ENCODE measurements at regions not wholly inside any gene's neighbourhood (a gene's known extent, or its start where the extent isn't known, plus 50 kb on each side); places are given as distances from the start of the nearest gene placed in this dataset.
"Not testable (repeated sequence)": the region's sequence is repeated elsewhere in the genome, so short reads cannot be mapped to it uniquely, and the experiment has no call there.

GRCh38 chr1:47524272-47524671 is 86.4 kb downstream of the FOXD2 start:
- H3K9me3 ChIP-seq (ENCODE audit: control insufficient read depth, insufficient read depth, low read length): no peaks in the 10 kb centered on the region
- no peaks in the 10 kb centered on the region for H3K36me3 ChIP-seq (ENCODE audit: control insufficient read depth, insufficient read depth, low read length)
- no peak overlapping the region for H3K4me3 ChIP-seq (ENCODE audit: low read depth, low read length)
- H3K4me1 ChIP-seq (ENCODE audit: control insufficient read depth, insufficient read depth, low read length): peaks cover 10% of the 10 kb centered on the region
- peaks cover 19% of the 10 kb centered on the region for H3K27me3 ChIP-seq (ENCODE audit: control insufficient read depth, insufficient read depth, low read length)
- H3K9ac ChIP-seq (ENCODE audit: low read depth, low read length): no peak overlapping the region

- H3K4me1 ChIP-seq (ENCODE audit: control insufficient read depth, insufficient read depth, low read length): peaks cover 12% of the 10 kb centered on the region
- no peaks in the 10 kb centered on the region for H3K36me3 ChIP-seq (ENCODE audit: control insufficient read depth, insufficient read depth, low read length)
- H3K9me3 ChIP-seq (ENCODE audit: control insufficient read depth, insufficient read depth, low read length): no peaks in the 10 kb centered on the region
- peaks cover 23% of the 10 kb centered on the region for H3K27me3 ChIP-seq (ENCODE audit: control insufficient read depth, insufficient read depth, low read length)
- H3K4me3 ChIP-seq (ENCODE audit: low read depth, low read length): no peak overlapping the region
- no peak overlapping the region for H3K9ac ChIP-seq (ENCODE audit: low read depth, low read length)
These were observed 89.9 kb downstream of the FOXD2 start for GRCh38 chr1:47527653-47528272.

- H3K9ac ChIP-seq (ENCODE audit: low read depth, low read length): no peak overlapping the region
- H3K9me3 ChIP-seq (ENCODE audit: control insufficient read depth, insufficient read depth, low read length): no peaks in the 10 kb centered on the region
- no peak overlapping the region for H3K4me3 ChIP-seq (ENCODE audit: low read depth, low read length)
- H3K4me1 ChIP-seq (ENCODE audit: control insufficient read depth, insufficient read depth, low read length): peaks cover 10% of the 10 kb centered on the region
- no peaks in the 10 kb centered on the region for H3K36me3 ChIP-seq (ENCODE audit: control insufficient read depth, insufficient read depth, low read length)
- H3K27me3 ChIP-seq (ENCODE audit: control insufficient read depth, insufficient read depth, low read length): peaks cover 25% of the 10 kb centered on the region
These were observed 91.8 kb downstream of the FOXD2 start for GRCh38 chr1:47529520-47530098.

DNA sequence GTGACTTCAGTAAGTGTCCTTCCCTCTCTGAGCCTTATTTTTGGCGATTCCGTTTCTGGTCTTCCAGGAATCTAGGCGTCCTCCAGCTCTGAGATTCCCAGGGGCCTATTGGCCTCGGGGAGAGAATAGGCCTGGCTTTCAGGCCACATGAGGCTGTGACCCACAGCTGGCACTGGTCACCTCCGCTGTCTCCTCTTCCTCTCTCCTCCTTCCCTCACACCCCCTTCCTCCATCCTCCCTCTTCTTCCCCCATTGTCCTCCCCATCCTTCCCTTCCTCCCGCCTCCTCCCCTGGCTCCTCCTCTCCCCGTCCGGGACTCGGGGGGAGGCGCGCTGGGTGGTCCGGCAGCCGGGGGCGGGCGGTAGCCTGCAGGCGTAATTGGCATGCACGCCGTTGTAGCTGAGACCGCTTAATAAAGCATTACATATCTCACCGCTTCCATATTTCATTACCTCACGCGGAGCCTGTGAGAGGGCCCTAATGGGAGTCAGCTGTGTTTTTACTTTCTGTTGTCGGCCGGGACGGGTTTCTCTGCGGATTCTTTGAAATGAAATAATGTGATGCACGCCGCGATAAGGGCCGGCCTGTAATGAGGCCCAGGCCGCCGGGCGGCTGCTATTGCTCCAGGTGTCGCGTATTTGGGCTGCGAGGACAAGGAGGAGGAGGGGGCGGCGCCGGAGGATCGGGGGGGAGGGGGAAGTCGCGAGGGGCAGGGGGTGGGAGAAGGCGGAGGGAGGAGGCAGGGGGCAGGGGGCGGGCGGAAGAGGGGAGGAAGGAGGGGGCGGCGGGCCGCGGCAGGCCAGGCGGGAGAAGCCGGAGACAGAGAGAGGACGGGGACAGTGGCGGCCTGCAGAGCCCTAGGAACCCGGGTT is 95.3 kb downstream of the FOXD2 start:
- H3K36me3 ChIP-seq (ENCODE audit: control insufficient read depth, insufficient read depth, low read length): no peaks in the 10 kb centered on the region
- peak overlapping the region; percentile 56 for H3K4me3 ChIP-seq (ENCODE audit: low read depth, low read length)
- peaks cover 27% of the 10 kb centered on the region for H3K27me3 ChIP-seq (ENCODE audit: control insufficient read depth, insufficient read depth, low read length)
- no peaks in the 10 kb centered on the region for H3K9me3 ChIP-seq (ENCODE audit: control insufficient read depth, insufficient read depth, low read length)
- H3K4me1 ChIP-seq (ENCODE audit: control insufficient read depth, insufficient read depth, low read length): peaks cover 8% of the 10 kb centered on the region
- H3K9ac ChIP-seq (ENCODE audit: low read depth, low read length): no peak overlapping the region

DNA sequence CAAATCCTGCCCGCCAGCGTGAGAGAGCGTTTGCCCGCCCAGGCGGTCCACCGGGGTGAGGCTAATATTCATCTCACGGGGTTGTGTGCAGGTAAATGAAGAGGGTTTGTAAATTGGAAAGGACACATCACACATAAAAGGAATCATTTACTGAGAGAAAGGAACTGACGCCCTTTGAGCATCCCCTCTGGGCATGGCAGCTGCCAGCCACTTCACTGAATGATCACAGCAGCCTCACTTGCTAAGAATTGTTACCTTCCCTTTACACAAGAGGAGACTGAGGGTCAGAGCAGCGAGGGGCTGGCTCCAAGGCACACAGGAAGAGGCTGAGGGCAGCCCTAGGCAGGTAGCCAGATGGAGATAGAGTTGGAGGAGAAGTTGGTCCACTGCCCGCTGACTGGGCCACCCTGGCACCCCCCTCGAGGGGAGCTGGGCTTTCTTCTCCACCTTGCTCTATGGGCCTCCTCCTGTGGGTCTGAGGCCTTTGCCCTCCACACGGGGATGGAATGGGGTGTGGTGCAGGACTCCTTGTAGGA is 96.0 kb downstream of the FOXD2 start:
- H3K36me3 ChIP-seq (ENCODE audit: control insufficient read depth, insufficient read depth, low read length): no peaks in the 10 kb centered on the region
- H3K27me3 ChIP-seq (ENCODE audit: control insufficient read depth, insufficient read depth, low read length): peaks cover 26% of the 10 kb centered on the region
- H3K9me3 ChIP-seq (ENCODE audit: control insufficient read depth, insufficient read depth, low read length): no peaks in the 10 kb centered on the region
- H3K9ac ChIP-seq (ENCODE audit: low read depth, low read length): no peak overlapping the region
- peaks cover 8% of the 10 kb centered on the region for H3K4me1 ChIP-seq (ENCODE audit: control insufficient read depth, insufficient read depth, low read length)
- H3K4me3 ChIP-seq (ENCODE audit: low read depth, low read length): peak overlapping the region; percentile 56

DNA sequence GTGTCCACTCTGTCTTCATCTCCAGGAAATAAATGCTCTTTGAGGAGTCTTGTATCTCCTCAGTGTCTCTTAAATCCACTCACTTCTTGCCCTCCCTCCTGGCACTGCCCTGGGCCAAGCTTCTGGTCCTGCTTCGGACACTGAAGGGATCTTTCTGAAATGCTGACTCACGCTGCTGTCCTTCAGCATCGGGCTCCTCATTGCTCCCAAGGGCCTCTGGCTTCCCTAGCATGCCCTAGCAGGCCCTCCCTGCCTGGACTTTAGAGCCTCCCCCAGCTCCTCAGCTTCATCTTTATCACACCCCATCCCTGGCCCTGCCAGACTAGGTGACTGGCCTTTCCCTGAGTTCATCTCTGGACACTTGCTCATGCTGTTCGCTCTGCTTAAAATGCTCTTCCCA is 96.6 kb downstream of the FOXD2 start:
- H3K9ac ChIP-seq (ENCODE audit: low read depth, low read length): no peak overlapping the region
- H3K9me3 ChIP-seq (ENCODE audit: control insufficient read depth, insufficient read depth, low read length): no peaks in the 10 kb centered on the region
- H3K4me1 ChIP-seq (ENCODE audit: control insufficient read depth, insufficient read depth, low read length): peaks cover 8% of the 10 kb centered on the region
- H3K36me3 ChIP-seq (ENCODE audit: control insufficient read depth, insufficient read depth, low read length): no peaks in the 10 kb centered on the region
- no peak overlapping the region for H3K4me3 ChIP-seq (ENCODE audit: low read depth, low read length)
- peaks cover 26% of the 10 kb centered on the region for H3K27me3 ChIP-seq (ENCODE audit: control insufficient read depth, insufficient read depth, low read length)

DNA sequence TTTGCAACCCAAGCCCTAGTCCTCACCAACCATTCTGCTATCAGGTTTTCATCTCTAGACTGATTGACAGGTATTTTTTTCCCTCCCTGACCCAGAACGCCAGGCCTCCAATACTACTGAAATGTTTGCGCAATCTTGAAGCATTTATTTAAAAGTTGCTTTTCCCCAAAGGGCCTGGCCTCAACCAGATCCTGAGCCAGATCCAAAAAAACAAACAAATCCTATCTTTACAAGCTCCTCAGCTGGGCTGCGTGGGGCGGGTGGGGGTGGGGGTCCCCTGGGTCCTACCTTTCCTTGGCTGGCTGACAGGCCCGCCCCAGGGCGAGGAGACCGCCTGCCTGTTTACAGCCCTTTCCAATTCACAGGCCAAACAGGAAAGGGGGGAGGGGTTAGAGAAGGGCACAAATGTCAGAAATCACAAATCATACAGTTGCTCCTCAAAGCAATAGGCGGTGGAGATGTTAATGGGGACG is 98.8 kb downstream of the FOXD2 start:
- no peak overlapping the region for H3K4me3 ChIP-seq (ENCODE audit: low read depth, low read length)
- peaks cover 8% of the 10 kb centered on the region for H3K4me1 ChIP-seq (ENCODE audit: control insufficient read depth, insufficient read depth, low read length)
- H3K9me3 ChIP-seq (ENCODE audit: control insufficient read depth, insufficient read depth, low read length): no peaks in the 10 kb centered on the region
- H3K27me3 ChIP-seq (ENCODE audit: control insufficient read depth, insufficient read depth, low read length): peaks cover 26% of the 10 kb centered on the region
- no peaks in the 10 kb centered on the region for H3K36me3 ChIP-seq (ENCODE audit: control insufficient read depth, insufficient read depth, low read length)
- H3K9ac ChIP-seq (ENCODE audit: low read depth, low read length): no peak overlapping the region

- no peak overlapping the region for H3K4me3 ChIP-seq (ENCODE audit: low read depth, low read length)
- no peaks in the 10 kb centered on the region for H3K36me3 ChIP-seq (ENCODE audit: control insufficient read depth, insufficient read depth, low read length)
- no peaks in the 10 kb centered on the region for H3K9me3 ChIP-seq (ENCODE audit: control insufficient read depth, insufficient read depth, low read length)
- H3K27me3 ChIP-seq (ENCODE audit: control insufficient read depth, insufficient read depth, low read length): peaks cover 26% of the 10 kb centered on the region
- H3K9ac ChIP-seq (ENCODE audit: low read depth, low read length): no peak overlapping the region
- H3K4me1 ChIP-seq (ENCODE audit: control insufficient read depth, insufficient read depth, low read length): peaks cover 8% of the 10 kb centered on the region
These were observed 99.4 kb downstream of the FOXD2 start for GRCh38 chr1:47537268-47537667.

DNA sequence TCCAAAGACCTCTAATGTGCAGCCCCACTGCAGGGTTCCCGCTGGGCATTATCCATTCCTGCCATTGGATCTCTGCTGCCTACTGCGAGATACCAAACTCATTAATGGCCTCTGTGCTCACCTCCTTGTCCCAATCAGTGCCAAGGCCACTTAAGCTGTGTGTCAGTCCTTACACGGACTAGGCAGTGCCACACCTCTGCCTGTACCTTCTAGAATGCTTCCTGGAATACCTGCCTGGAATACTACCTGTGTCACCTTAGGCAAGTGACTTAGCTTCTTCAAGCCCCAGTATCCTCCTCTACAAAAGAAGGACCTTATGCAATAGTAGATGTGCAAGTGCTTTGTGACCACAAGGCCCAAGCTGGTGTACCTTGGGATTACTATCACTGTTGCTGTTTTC is 100.1 kb downstream of the FOXD2 start:
- peaks cover 4% of the 10 kb centered on the region for H3K4me1 ChIP-seq (ENCODE audit: control insufficient read depth, insufficient read depth, low read length)
- no peak overlapping the region for H3K4me3 ChIP-seq (ENCODE audit: low read depth, low read length)
- no peaks in the 10 kb centered on the region for H3K9me3 ChIP-seq (ENCODE audit: control insufficient read depth, insufficient read depth, low read length)
- H3K9ac ChIP-seq (ENCODE audit: low read depth, low read length): no peak overlapping the region
- H3K27me3 ChIP-seq (ENCODE audit: control insufficient read depth, insufficient read depth, low read length): peaks cover 20% of the 10 kb centered on the region
- H3K36me3 ChIP-seq (ENCODE audit: control insufficient read depth, insufficient read depth, low read length): no peaks in the 10 kb centered on the region

DNA sequence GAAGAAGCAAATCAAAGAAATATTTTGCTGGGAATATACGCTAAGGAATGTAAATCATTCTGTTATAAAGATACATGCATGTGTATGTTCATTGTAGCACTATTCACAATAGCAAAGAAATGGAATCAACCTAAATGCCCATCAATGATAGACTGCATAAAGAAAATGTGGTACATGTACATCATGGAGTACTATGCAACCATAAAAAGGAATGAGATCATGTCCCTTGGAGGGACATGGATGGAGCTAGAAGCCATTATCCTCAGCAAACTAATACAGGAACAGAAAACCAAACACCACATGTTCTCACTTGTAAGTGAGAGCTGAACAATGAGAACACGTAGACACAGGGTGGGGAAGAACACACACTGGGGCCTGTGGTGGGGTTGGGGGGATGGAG is 100.7 kb downstream of the FOXD2 start:
- not testable (repeated sequence) for H3K36me3 ChIP-seq (ENCODE audit: control insufficient read depth, insufficient read depth, low read length); H3K9ac ChIP-seq (ENCODE audit: low read depth, low read length); H3K4me1 ChIP-seq (ENCODE audit: control insufficient read depth, insufficient read depth, low read length); H3K9me3 ChIP-seq (ENCODE audit: control insufficient read depth, insufficient read depth, low read length); H3K4me3 ChIP-seq (ENCODE audit: low read depth, low read length)
- peaks cover 20% of the 10 kb centered on the region for H3K27me3 ChIP-seq (ENCODE audit: control insufficient read depth, insufficient read depth, low read length)

- not testable (repeated sequence) for H3K4me3 ChIP-seq (ENCODE audit: low read depth, low read length); H3K9ac ChIP-seq (ENCODE audit: low read depth, low read length); H3K9me3 ChIP-seq (ENCODE audit: control insufficient read depth, insufficient read depth, low read length); H3K27me3 ChIP-seq (ENCODE audit: control insufficient read depth, insufficient read depth, low read length); H3K36me3 ChIP-seq (ENCODE audit: control insufficient read depth, insufficient read depth, low read length); H3K4me1 ChIP-seq (ENCODE audit: control insufficient read depth, insufficient read depth, low read length)
These were observed 103.9 kb downstream of the FOXD2 start for GRCh38 chr1:47541705-47542104.

Data from iPS-15b (cell line).